ENCODE measurements at regions not wholly inside any gene's neighbourhood (a gene's known extent, or its start where the extent isn't known, plus 50 kb on each side); places are given as distances from the start of the nearest gene placed in this dataset.
"Not testable (repeated sequence)": the region's sequence is repeated elsewhere in the genome, so short reads cannot be mapped to it uniquely, and the experiment has no call there.

GRCh38 chr11:80257319-80258015 lies 816.6 kb upstream of the TENM4 start:
- not testable (repeated sequence) for DNase-seq (ENCODE audit: low read depth)

GRCh38 chr11:80255021-80255420 lies 814.2 kb upstream of the TENM4 start:
- no peak for DNase-seq (ENCODE audit: low read depth)

GRCh38 chr11:80241766-80242165 lies 800.9 kb upstream of the TENM4 start:
- DNase-seq (ENCODE audit: low read depth) = no peak

GRCh38 chr11:80240245-80240644 lies 799.4 kb upstream of the TENM4 start:
- no peak for DNase-seq (ENCODE audit: low read depth)

DNA sequence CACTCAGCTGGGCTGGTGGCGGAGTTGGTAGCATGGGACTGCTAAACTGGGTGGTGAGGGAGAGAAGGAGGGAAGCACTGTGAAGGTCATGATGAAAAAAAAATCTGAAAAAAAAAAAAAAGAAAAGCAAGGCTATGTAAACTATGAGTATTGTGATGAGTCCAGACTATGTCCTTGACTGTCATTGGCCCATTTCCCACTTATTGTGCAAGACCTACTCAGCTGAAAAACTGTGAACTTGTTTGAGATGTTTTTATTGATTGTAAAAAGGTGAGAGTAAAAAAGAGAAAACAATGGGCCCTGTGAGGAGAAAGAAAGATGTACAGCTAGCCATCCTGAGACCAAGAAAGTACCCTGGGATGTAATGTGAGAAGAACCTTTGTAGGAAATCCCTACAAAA lies 798.4 kb upstream of the TENM4 start:
- no peak for DNase-seq (ENCODE audit: low read depth)

GRCh38 chr11:80227915-80228314 lies 787.1 kb upstream of the TENM4 start:
- no peak for DNase-seq (ENCODE audit: low read depth)

DNA sequence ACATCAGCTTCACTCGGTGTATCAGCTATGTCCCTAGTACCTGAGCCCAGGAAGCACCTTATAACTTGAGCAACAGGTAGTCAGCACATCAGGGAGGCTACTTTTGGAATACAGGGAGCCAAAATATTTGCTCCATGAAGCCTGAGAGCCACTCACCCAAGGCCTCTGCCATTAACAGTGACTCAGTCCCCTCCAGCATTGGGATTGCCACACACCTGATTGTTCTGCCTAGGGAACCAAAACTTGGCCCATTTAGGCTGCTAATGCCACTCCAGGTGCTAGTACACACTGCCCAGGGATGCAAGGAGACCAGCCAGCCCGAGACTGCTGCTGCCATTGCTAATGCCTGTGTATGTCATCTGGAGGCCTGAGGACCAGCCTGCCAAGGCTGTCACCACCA lies 773.6 kb upstream of the TENM4 start:
- DNase-seq (ENCODE audit: low read depth) = no peak

- no peak for DNase-seq (ENCODE audit: low read depth)
These were observed 770.8 kb upstream of the TENM4 start for GRCh38 chr11:80211673-80212072.

GRCh38 chr11:80204021-80204420 lies 763.2 kb upstream of the TENM4 start:
- DNase-seq (ENCODE audit: low read depth) = no peak

DNA sequence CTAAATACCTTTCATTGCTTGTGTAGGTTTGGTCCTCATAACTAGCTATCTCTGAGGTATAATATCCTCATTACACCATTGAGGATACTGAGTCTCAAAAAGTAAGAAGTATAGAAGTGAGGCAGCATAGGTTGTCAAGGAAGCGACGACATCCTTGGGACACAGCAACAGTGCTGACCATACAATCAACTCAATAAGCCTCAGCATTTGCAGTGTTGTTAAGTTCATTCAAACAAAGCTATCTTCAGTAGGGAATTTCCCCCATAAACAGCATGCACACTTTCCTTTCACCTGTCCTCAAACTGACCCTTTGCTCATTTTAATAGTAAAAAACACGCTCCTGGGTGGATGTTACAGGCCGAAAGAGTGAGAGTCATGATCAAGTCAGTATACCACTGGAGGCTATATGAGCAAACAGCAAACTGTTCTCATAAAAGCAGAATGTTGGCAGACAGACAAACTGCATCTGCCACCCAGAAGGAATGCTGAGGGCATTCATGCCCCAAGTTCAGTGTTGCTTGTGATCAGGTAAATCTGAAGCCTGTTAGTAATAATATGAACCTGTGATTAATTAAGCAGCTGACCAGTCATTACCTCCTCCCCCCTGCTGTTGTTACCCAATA lies 756.2 kb upstream of the TENM4 start:
- DNase-seq (ENCODE audit: low read depth) = no peak

GRCh38 chr11:80196041-80196440 lies 755.2 kb upstream of the TENM4 start:
- no peak for DNase-seq (ENCODE audit: low read depth)

- DNase-seq (ENCODE audit: low read depth) = no peak
These were observed 753.8 kb upstream of the TENM4 start for GRCh38 chr11:80194625-80195024.

DNA sequence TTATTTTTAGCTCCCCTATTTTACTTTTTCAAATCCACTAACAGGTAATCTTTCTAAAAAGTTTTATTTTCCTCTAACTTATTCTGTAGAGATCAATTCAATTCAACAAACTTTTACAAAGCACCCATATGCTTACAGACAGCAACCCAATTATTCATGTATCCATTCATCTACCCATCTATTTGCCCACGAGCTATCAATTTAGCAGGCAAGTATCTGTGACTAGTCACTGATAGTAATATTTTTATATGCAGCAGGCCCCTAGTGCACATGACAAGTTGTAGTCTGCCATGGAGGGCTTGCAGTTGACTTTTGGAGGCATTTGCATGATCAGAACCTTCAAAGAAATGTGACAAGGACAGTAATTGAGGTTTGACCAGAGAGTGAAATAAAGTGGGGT lies 753.2 kb upstream of the TENM4 start:
- no peak for DNase-seq (ENCODE audit: low read depth)

DNA sequence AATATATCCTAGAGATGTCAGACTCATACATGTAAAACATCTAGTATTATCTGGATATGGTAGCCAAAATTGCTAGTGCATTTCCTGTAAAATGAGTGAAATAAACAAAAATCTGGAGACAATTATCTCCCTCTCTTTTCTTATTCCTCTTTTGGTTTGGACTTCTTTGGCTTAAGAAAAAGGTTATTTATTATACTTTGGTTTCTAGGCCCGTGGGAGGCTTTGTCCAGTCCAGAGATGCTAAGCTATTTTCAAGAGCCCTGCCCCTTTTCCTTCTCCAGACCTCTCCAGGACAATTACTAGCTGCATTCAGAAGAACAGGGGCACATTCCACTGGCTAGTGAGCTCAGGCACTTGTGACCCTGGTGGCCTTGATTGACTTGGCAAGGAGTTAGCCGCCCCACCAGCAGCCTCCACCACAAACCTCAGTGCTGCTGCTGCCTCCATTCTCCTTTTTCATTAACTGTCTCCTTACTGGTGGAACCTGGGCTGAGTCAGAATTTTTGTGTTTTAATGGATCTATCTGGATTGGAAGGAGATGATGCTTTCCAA lies 747.3 kb upstream of the TENM4 start:
- DNase-seq (ENCODE audit: low read depth) = no peak

GRCh38 chr11:80186692-80187091 lies 745.9 kb upstream of the TENM4 start:
- DNase-seq (ENCODE audit: low read depth) = no peak

DNA sequence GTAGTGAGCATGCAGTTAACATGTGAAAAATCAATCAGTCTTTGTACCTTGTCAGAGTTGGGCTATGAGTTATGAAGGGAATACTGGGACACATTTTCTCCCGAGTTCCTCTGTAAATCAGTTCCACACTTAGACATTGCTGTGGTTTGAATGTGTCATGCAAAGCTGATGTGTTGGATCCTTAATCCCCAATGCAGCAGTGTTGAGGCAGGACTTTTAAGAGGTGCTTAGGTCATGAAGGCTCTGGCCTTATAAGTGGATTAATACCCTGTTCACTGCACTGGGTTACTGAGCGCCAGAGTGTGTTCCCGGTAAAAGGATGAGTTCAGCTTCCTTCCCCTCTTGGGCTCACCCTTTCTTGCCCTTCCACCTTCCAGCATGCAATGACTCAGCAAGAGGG lies 742.1 kb upstream of the TENM4 start:
- DNase-seq (ENCODE audit: low read depth) = no peak

DNA sequence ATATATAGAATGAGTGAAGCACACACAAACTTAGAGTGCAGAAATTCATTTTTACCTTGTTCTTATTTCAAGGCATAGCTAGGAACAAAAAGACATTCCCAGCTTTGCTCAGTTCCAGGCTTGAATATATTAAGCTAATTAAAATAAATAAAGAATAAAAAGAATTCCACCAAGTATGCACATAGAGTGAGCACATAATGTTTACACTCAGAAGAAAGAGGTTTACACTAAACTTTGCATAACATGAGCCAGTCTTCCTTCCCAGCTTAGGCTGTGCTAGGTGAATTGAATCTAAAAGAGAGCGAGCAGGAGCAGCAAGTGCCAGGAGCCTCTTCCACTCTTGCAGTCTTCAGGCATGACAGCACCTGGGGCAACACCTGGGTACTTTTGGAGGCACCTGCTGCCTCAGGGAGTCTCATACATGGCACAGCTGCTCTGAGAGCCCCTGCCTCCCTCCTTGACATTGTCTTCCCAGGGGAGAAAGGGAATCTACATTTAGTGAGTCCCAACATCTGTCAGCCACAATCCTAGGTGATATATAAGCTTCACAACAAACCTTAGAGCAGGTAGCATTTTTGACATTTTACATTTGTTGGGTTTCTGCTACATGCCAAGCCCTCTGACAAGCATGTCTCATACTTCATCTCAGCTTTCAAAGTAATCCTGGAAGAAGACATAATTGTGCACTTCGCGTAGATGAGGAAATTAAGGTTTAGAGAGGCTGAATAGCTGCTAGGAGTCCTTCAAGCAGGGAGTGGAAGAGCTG lies 732.7 kb upstream of the TENM4 start:
- no peak for DNase-seq (ENCODE audit: low read depth)

DNA sequence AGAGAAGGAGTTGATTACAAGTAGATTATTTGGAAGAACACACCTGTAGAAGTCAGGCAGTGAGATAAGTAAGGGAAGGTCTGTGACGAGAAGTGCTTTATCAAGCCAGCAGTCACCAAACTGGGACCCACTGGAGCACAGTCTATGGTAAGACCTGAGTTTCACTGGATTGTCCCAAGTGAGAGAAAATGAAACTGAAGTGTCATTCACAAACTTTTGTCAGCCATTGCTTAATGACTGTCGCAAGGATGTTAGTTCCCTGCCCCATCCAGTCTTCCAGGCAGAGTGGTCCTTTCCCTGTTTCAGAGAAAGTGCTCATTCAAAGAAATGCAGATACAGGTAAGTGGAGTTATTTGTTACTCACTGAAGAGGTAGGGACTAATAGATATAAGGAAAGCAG lies 728.0 kb upstream of the TENM4 start:
- DNase-seq (ENCODE audit: low read depth) = no peak

GRCh38 chr11:80167766-80168165 lies 726.9 kb upstream of the TENM4 start:
- no peak for DNase-seq (ENCODE audit: low read depth)

GRCh38 chr11:80165744-80166143 lies 724.9 kb upstream of the TENM4 start:
- DNase-seq (ENCODE audit: low read depth) = no peak

GRCh38 chr11:80163441-80163840 lies 722.6 kb upstream of the TENM4 start:
- DNase-seq (ENCODE audit: low read depth) = no peak

DNA sequence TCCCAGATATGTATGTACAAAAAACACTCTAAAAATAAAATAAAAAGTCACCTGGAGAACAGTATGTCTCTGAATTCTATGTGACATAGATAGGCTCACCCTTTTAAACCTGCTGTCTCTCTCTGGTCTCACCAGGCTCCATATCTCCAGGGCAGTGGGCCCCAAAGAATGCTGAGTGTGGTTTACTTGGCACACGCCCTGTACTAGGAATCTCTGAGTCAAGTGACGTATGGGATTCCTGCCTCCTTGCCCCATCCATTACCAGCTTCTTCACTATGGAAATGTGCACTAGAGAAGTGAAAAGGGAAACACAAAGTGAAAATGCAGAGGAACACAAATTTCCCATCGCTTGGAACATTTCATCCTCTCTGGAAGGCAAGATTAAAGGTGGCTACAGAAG lies 722.2 kb upstream of the TENM4 start:
- no peak for DNase-seq (ENCODE audit: low read depth)

DNA sequence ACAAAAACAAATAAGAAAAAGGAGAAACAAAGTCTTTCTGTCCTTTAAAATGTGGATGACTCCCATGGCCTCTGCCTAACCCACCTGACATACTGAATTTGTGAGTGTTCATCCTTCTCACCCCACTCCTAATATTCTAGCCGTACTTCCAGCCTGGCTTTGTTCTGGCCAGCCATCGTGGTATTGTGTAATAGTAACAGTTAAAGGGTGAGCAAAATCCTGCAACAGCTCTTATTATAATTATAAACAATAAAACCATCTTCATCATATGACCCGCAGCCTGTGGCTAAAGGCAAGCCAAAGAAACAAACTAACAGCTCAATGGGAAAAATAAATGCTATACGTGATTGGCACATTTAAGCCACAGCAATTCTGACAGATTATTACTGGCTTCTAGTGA lies 721.6 kb upstream of the TENM4 start:
- DNase-seq (ENCODE audit: low read depth) = no peak
